HG03565 (cell line): ENCODE measurements at regions not wholly inside any gene's neighbourhood (a gene's known extent, or its start where the extent isn't known, plus 50 kb on each side); places are given as distances from the start of the nearest gene placed in this dataset.

Experiments
- ATAC-seq: cut with Tn5 transposase; IDR thresholded peaks from one replicate; pipeline ENCODE4 v1.9.1; 2021; ENCODE audit warnings: mild to moderate bottlenecking, moderate library complexity; ENCODE audit not compliant: unreplicated experiment

GRCh38 chr12:93173178-93173957 is 204.4 kb upstream of the NUDT4 start:
- no peak for ATAC-seq

DNA sequence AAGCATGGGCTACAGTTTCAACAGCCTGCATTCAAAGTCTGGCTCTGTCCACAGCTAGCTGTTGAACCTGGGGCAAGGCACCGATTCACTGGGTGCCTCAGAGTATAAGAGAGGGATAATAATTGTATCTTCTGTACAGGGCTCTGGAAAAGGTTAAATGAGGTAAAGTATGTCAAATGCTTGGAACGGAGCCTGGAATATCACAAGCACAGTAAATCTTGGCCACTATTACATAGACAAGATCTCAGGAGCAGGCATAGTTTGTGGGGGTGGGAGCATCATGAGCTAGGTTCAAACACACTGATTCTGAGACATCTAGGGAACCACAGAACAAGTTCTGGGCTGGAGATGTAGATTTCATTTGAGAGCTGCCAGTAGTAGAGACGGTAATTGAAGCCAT is 203.7 kb upstream of the NUDT4 start:
- ATAC-seq: no peak

- ATAC-seq: no peak
These were observed 203.3 kb upstream of the NUDT4 start for GRCh38 chr12:93174473-93174872.

GRCh38 chr12:93176165-93176564 is 201.6 kb upstream of the NUDT4 start:
- ATAC-seq: no peak

DNA sequence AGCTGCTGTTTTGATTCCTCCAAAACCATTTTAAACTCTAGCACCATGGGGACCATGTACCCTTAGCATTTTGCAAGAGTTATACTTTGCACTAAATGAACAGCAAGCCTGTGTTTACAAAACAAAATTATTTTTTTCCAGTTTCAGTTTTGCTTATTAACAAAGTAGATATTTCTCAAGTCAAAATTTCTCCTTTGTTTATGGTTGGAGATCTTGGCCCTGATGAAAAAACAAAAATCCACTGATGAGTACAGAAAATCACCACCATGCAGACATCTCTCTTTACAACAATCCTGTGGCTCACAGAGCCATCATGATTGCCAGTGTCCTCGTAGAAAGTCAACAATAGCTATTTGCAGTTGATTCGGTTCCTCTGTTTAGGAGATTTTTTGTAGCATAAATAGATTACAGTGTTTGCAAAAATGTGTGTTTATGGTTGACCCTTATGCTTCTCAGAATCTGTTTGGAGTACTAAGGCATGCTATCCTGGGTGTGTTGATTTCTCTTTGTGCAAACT is 201.1 kb upstream of the NUDT4 start:
- no peak for ATAC-seq

DNA sequence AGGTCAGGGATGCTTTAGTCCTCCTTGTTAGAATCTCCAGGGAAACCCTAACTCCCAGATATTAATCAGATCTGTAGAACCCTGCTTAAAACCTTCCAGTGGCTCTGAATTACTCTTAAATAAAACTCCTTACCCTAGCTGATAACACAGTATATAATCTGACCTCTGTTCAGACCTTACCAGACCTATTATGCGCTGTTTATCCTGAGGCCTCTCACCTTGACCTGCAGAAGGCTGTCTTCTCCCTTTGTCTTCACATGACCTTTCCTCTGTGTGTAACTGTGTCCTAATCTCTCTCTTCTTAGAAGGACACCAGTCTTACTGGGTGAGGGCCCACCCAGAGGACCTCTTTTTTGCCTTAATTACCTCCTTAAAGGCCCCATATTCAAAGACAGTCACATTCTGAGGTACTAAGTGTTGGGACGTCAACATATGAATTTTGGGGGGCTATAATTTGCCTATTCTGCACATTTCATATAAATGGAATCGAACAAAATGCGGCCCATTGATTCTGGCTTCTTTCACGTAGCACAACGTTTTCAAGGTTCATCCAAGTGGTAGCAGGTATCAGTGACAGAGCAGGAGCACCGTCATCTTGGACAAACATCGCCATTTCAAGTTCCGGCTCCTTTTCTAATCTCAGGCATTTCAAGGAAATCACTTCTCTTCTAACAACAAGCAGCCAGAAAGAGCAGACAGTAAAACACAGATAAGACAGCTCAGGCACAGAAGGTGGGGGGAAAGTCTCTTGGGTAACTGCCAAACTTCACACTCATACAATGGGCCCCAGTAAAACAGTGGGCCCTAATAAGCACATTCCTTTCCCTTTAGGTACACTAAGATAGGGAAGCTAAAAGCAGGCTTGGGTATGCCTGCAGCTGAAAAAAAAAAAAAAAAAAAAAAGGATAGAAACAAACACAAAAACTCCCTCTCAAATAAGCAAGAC is 200.2 kb upstream of the NUDT4 start:
- no peak for ATAC-seq

DNA sequence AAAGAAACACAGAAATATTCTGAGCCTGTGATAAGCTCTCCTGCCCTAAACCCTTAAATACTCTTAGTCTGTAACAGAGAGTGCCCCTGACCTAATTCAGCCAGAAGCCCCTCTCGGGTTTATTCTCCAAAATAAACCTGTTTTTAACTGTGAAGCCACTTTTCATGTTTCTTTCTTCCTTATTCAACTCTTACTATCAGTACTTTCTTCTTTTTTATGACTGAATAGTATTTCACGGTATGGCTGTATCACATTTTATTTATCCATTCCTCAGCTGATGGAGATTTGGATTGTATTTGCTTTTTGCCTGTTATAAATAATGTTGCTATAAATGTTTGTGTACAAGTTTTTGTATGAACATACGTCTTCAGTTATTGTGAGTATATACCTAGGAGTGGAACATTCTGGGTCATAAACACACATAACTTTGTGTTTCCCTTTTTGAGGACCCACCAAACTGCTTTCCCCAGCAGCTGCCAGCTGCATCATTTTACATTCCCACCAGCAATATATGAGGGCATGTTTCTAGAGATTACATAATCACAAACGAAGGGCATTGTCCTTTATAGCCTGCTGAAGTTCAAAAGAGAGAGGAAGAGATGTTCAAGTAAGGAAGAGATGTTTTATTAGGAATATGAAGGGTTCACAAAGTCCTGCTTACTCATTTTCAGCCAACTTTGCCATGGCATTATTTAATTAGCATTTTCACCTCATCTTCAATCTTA is 199.4 kb upstream of the NUDT4 start:
- no peak for ATAC-seq

DNA sequence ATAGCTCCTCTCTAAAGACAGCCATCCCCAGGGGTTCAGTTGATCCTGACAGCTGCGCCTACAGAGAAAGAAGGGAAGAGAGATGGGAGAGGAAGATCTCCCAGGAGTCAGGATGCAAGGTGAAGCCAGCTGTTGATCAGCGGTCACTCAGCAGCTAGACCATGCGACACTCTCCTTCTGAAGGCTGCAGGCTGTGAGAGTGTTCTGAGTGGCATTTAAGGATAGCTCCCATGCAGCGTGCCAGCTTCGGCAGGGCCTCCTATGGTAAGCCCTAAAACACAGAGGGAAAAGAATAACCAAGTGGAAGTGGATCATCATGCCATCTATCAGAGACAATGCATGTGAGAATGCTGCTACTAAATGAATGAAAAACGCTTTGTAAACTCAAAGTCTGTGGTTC is 197.9 kb upstream of the NUDT4 start:
- ATAC-seq: no peak

- ATAC-seq: no peak
These were observed 197.2 kb upstream of the NUDT4 start for GRCh38 chr12:93180566-93180965.

DNA sequence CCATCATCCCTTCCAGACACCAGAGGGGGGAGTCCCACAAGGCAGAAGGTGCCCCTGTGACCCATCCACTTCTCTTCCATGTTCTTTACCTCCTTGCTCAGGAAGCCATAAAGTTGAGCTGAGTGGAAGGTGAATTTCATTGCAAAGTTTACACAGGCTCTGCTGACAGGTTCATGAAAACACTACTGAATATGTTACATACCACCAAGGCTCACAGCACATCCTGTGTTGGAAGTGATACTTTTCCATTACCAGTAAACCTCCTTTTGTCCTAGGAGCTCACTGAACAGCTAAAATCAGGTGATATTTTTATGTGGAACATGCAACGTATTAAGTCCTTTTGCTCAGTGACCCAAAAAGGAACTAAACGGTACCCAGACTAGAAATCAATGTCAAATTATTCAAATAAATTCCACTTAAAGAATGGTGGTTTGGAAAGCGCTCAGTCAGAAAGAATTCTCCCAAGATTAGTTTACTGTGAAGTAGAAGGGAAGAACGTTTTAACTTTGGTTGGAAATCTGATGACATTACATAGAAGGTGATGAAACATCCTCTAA is 196.2 kb upstream of the NUDT4 start:
- no peak for ATAC-seq

GRCh38 chr12:93183940-93184671 is 193.6 kb upstream of the NUDT4 start:
- ATAC-seq: peak; percentile 79

- no peak for ATAC-seq
These were observed 192.9 kb upstream of the NUDT4 start for GRCh38 chr12:93184672-93185368.

GRCh38 chr12:93185369-93185741 is 192.4 kb upstream of the NUDT4 start:
- ATAC-seq: no peak

DNA sequence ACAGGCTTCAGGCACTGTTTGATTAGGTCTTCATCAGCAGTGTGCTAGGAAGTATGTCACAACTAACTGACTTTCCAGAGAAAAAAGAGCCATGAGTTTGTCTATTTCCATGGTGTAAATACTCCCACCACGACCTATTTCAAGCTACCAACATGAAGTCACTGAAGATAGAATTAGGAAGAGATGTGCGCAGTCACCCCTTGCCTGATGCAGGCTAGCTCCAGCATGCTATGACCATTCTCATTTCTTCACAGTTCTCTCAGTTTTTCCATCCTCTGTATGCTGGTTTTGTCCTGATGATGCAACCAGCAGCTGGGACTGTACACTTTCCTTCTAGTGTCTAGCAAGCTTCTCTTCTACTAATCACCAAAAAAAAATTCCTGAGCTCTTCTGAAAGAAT is 191.6 kb upstream of the NUDT4 start:
- no peak for ATAC-seq

- ATAC-seq: no peak
These were observed 191.1 kb upstream of the NUDT4 start for GRCh38 chr12:93186621-93187020.

DNA sequence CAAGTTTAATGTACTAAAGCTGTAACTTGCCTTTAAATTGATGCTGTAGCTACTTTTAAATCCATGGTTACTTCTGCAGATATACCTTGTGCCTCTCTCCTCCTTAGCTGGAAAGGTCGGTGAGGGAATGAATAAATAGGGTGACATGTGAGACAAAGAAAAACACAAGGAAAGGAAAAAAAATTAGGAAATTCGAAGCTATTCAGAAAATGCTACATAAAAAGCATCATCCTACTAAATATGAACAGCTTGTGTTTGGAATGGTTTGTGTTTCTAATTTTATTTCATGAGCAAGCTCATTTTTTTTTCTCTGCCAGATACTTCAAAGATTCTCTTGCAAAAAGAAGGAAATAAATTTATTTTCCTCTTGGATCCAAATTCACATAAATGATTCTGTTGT is 186.3 kb upstream of the NUDT4 start:
- ATAC-seq: no peak

- ATAC-seq: no peak
These were observed 185.8 kb upstream of the NUDT4 start for GRCh38 chr12:93191956-93192355.

- no peak for ATAC-seq
These were observed 184.8 kb upstream of the NUDT4 start for GRCh38 chr12:93192878-93193277.

DNA sequence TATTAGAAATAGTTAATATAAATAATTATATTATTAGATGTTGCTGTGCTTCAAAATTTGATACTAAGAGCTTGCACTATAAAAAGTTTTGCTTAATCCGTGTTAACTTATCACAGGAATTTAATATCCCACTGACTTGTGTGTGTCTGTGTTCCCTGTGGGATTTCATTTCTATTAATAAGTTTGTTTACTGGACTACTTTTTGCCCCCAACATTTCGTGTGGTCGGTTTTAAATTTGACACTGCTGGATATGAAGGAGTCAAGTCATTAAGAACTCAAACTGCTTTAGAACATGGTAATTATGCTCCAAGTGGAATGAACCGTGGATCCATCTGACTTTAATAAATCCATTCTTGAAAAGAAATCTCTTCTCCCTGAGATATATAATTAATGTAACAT is 182.2 kb upstream of the NUDT4 start:
- ATAC-seq: no peak
